ENCODE measurements at regions not wholly inside any gene's neighbourhood (a gene's known extent, or its start where the extent isn't known, plus 50 kb on each side); places are given as distances from the start of the nearest gene placed in this dataset.
"Not testable (repeated sequence)": the region's sequence is repeated elsewhere in the genome, so short reads cannot be mapped to it uniquely, and the experiment has no call there.

DNA sequence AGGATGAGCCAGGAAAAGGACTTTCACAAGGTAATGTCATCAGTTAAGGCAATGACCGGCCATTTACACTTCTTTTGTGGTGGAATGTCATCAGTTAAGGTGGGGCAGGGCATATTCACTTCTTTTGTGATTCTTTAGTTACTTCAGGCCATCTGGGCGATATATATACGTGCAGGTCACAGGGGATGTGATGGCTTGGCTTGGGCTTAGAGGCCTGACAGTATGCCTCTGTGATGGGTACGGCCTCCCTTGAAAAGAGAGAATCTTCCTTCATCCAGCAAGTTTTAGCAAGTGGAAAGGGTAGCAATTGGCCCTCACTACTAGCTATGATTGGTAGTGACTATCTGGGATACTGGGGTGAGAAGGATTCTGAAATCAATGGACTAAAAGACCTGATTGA, 456.4 kb downstream of the SHISA9 start:
- H3K27me3 Mint-ChIP-seq; H3K4me1 Mint-ChIP-seq; DNase-seq; H3K4me3 Mint-ChIP-seq; ATAC-seq; H3K27ac Mint-ChIP-seq; H3K36me3 Mint-ChIP-seq (ENCODE audit: low read depth): not testable (repeated sequence)
- H3K9me3 Mint-ChIP-seq: peaks cover 26% of the 10 kb centered on the region

DNA sequence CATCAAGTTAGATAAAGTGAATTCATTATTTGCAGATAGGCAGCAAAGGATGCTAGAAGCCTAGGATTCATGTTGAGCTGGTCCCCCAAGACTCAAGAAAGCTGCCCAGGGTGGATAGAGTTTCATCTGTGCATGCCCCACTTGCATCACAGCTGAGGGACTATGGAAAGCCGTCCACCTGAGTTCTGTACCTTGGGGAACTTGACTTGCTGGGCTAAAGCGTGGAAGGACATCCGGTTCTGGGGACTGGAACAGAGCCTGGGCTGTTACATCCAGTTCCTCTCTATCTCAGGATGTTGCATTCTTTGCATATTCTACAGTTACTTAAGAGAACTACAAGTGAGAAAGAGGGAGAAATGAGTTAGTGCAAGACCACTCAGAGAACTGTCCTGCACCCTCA, 458.4 kb downstream of the SHISA9 start:
- H3K9me3 Mint-ChIP-seq: peaks cover 26% of the 10 kb centered on the region
- H3K27ac Mint-ChIP-seq: no peak overlapping the region
- H3K27me3 Mint-ChIP-seq: peaks cover 2% of the 10 kb centered on the region
- no peaks in the 10 kb centered on the region for H3K4me1 Mint-ChIP-seq
- ATAC-seq (no peak), DNase-seq (no peak)
- no peaks in the 10 kb centered on the region for H3K36me3 Mint-ChIP-seq (ENCODE audit: low read depth)
- no peak overlapping the region for H3K4me3 Mint-ChIP-seq

DNA sequence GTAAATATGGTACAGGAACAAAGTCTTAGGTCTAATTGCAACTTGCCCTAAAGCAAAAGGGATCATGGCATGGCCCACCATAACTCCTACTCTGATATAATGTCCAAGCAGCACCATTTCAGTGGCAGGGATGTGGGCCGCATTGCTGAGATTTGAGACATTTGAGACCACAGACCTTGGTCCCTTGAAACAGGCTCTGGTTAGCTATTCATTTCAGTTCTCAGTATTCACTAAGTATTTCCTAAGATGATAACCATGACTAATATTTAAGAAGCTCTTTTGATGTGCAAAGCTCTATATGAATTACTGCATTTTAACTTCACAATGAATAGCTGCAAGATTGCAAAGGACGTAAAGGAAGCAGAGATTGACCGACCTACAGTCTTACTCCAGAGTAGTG, 471.0 kb downstream of the SHISA9 start:
- Mint-ChIP-seq H3K9me3 (peaks cover 21% of the 10 kb centered on the region), H3K4me1 (peaks cover 1% of the 10 kb centered on the region), H3K4me3 (no peak overlapping the region), H3K27ac (no peak overlapping the region), H3K27me3 (no peaks in the 10 kb centered on the region), H3K36me3 (ENCODE audit: low read depth) (no peaks in the 10 kb centered on the region)
- DNase-seq (no peak), ATAC-seq (no peak)

DNA sequence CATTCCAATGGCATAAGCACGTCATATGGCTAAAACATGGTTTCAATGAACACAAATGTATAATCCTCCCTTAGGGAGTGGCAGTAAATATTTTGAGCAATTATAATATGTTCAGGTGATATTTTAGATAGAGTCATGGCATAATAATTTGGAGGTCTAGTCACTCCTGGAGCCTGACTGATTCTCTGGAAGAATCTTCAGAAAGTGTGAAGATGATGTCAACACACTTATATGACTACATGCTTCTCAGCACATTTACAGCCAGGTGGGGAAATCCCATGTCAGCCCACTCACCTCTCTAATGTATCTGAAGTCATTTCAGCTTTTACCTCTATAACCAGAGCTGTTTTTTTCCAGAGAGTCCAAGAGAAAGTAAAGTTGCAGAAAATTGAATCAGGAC, 474.8 kb downstream of the SHISA9 start:
- Mint-ChIP-seq H3K27me3 (peaks cover 2% of the 10 kb centered on the region), H3K36me3 (ENCODE audit: low read depth) (no peaks in the 10 kb centered on the region), H3K9me3 (peaks cover 21% of the 10 kb centered on the region), H3K4me1 (peaks cover 1% of the 10 kb centered on the region), H3K27ac (no peak overlapping the region), H3K4me3 (no peak overlapping the region)
- DNase-seq: peak; percentile 5
- no peak for ATAC-seq

DNA sequence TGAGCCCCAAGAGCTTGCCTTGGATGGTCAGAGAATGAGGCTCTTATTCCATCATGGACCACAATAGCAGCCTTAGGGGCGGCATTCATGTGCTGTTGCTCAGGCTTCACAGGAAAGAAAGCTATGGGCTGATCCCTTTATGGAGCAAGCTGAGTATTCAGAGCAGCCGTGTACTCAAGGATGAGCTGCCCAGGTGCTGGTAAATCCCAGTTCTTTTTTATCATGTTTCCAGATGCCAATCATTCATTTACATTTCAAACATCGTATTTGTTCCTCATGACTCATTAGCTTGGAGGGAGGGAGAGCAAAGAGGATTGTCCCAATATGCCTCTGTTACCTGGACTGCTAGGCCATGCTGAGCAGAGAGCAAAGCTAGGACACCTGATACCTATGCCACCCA, 475.7 kb downstream of the SHISA9 start:
- Mint-ChIP-seq H3K4me3 (no peak overlapping the region), H3K9me3 (peaks cover 25% of the 10 kb centered on the region), H3K27ac (no peak overlapping the region), H3K4me1 (peaks cover 1% of the 10 kb centered on the region), H3K36me3 (ENCODE audit: low read depth) (no peaks in the 10 kb centered on the region), H3K27me3 (peaks cover 2% of the 10 kb centered on the region)
- no peak for DNase-seq
- ATAC-seq: no peak

DNA sequence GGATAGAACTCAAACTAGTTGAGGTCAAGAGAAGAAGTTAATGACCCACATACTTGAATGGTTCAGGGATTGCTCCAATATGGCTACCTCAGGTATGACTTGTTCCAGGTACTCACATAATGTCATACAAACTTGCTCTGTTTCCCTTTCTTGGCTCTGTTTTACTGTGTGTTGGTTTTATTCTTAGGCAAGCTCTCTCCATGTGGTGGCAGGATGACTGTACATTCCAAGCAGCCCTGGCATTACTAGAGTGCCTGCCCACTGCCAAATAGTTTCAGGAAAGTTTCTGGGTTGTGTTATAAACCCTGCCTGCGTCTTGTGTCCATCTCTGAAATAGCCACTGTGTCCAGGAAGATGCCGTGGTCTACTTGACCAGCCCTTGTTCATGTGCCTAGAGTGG, 476.8 kb downstream of the SHISA9 start:
- Mint-ChIP-seq H3K4me1 (peaks cover 1% of the 10 kb centered on the region), H3K9me3 (peaks cover 29% of the 10 kb centered on the region), H3K27ac (no peak overlapping the region), H3K27me3 (peaks cover 2% of the 10 kb centered on the region), H3K4me3 (no peak overlapping the region), H3K36me3 (ENCODE audit: low read depth) (no peaks in the 10 kb centered on the region)
- ATAC-seq (no peak), DNase-seq (no peak)

DNA sequence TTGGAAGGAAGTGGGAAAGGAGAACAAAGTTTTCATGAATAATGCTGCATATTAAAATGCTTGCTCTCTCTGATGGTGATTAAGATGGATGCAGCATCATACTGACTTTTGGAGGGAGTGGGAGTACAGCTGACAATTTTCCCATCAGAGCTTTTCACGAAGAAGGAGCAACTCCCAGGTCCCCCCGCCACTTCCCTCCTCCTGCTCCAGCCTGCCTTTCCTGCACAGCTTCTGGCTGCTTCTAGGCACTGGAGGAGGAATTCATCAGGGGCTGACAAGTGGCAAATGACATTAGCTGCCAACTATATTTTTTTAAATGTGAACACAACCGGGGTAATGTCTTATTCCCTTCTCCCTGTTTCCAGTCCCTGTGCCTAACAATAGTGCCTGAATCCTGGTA, 477.9 kb downstream of the SHISA9 start:
- H3K27ac Mint-ChIP-seq: no peak overlapping the region
- no peak for DNase-seq
- H3K9me3 Mint-ChIP-seq: peaks cover 31% of the 10 kb centered on the region
- peaks cover 2% of the 10 kb centered on the region for H3K27me3 Mint-ChIP-seq
- no peaks in the 10 kb centered on the region for H3K36me3 Mint-ChIP-seq (ENCODE audit: low read depth)
- H3K4me3 Mint-ChIP-seq: no peak overlapping the region
- no peak for ATAC-seq
- H3K4me1 Mint-ChIP-seq: peaks cover 1% of the 10 kb centered on the region

DNA sequence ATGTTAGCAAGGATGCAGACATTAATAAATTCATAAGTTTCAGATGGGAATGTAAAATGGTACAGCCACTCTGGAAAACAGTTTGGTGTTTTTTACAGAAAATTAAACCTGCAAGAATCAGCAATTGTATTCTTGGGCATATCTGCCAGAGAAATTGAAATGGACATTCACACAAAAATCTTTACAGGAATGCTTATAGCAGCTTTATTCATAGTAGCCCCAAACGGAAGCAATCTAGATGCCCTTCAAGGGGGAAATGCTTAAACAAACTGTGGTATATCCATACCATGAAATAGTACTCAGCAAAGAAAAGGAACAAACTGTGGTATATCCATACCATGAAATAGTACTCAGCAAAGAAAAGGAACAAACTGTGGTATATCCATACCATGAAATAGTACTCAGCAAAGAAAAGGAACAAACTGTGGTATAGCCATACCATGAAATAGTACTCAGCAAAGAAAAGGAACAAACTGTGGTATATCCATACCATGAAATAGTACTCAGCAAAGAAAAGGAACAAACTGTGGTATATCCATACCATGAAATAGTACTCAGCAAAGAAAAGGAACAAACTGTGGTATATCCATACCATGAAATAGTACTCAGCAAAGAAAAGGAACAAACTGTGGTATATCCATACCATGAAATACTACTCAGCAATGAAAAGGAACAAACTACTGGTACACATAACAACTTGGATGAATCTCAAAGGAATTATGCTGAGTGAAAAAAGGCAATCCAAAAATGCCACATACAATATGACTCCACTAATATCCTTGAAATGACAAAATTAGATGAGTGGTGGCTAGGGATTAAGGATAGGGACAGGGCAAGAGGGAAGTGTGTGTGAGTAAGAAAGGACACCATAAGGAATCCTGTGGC, 484.0 kb downstream of the SHISA9 start:
- DNase-seq; H3K27ac Mint-ChIP-seq; H3K36me3 Mint-ChIP-seq (ENCODE audit: low read depth); ATAC-seq; H3K4me3 Mint-ChIP-seq; H3K4me1 Mint-ChIP-seq; H3K27me3 Mint-ChIP-seq: not testable (repeated sequence)
- H3K9me3 Mint-ChIP-seq: peaks cover 50% of the 10 kb centered on the region

DNA sequence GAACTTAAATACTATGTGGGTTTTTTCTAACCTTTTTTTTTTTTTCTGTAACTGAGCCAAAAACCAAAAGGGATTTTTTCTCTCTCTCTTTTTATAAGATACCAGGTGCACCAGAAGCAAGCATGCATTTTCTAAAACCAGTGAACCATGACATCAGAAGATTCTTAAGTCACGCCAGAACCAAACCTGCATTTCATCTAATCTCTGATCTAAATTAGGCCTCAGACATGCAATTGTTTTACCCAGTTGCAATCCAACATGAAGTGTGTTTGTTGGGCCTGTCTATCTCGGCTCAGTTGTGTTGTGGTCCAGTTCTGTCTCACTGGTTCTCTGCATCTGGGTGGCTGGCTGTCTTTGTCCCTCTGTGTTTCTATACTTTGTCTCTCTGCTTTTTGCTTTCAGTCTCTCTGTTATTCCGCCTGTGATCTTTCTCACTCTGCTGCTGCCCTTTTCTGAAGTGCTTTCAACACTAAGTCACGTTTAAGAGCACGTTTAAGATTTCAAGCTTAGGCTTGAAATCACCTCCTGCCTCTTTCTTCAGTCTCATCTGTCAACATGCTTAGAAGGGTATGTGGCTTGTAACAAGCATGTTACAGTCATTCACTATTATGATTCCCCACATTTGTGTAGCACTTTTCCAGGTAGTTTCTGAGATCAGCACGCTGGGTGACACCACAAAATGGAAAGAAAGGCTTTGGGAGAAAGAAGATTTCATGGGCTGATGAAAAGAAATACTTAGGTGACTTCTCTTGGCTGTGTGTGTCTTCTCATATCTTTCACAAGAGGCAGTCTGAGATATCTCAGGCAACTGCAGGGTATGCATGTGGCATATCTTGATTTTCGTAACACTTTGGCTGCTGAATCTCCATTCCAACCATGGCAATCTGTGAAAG, 488.9 kb downstream of the SHISA9 start:
- Mint-ChIP-seq H3K27me3 (no peaks in the 10 kb centered on the region), H3K4me3 (no peak overlapping the region), H3K9me3 (peaks cover 23% of the 10 kb centered on the region), H3K4me1 (peaks cover 7% of the 10 kb centered on the region), H3K27ac (no peak overlapping the region), H3K36me3 (ENCODE audit: low read depth) (peaks cover 1% of the 10 kb centered on the region)
- DNase-seq (no peak), ATAC-seq (no peak)

DNA sequence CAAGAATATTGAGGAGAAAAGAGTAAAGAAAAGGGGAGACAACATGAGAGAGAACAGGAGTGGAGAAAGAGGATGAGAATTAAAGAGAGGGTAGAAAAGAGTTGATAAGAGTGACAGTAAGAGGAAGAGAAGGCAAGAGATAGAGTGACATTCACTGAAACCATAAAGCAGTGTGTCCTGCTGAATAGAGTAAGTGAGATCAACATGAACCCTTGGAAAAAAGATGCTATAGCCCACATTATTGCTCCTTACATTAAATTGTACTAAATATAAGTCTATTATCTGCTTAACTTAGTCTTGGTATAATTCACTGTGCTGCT, 489.5 kb downstream of the SHISA9 start:
- no peak for ATAC-seq
- H3K36me3 Mint-ChIP-seq (ENCODE audit: low read depth): peaks cover 1% of the 10 kb centered on the region
- H3K4me1 Mint-ChIP-seq: peaks cover 7% of the 10 kb centered on the region

DNA sequence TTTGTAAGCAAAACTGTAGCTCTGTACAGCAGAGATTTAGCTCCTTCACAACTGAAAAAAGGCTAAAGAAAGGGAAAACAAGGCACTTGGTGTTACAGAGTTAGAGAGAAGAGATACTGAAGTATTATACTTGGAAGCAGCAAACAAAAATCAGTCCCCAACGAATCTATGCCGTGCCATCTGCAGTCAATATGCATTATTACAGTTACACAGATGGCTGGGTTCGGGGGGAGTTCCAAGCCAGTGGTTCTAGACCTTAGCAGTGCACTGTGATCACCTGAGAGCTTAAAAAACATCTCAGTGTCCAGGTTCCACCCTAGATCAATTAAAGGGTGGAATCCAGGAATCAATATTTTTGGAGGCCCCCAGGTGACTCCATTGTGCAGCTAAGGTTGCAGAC, 489.9 kb downstream of the SHISA9 start:
- DNase-seq: no peak
- Mint-ChIP-seq H3K36me3 (ENCODE audit: low read depth) (peaks cover 1% of the 10 kb centered on the region), H3K4me1 (peaks cover 7% of the 10 kb centered on the region), H3K4me3 (no peak overlapping the region), H3K27ac (no peak overlapping the region), H3K27me3 (no peaks in the 10 kb centered on the region), H3K9me3 (peaks cover 15% of the 10 kb centered on the region)
- ATAC-seq: no peak

More for the DNA sequence above, 489.5 kb downstream of the SHISA9 start:
- H3K27me3 Mint-ChIP-seq: no peaks in the 10 kb centered on the region
- DNase-seq: no peak
- H3K4me3 Mint-ChIP-seq: no peak overlapping the region
- no peak overlapping the region for H3K27ac Mint-ChIP-seq
- H3K9me3 Mint-ChIP-seq: peaks cover 19% of the 10 kb centered on the region

DNA sequence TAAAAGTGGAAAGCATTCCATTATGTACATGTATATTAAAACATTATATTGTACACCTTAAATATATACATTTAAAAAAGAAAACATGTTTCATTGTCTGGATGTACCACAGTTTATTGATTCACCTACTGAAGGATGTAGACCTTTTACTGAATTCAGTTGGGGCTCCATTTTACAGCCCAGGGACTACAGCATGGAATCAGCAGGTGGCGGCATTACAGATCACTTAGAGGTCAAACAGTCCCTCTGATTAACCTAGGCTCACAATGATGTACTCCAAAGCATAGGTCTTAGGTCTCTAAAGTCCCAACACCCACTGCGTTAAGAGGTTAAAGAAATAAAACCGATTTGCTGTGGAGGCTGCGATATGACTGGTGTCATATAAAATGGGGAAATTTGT, 490.9 kb downstream of the SHISA9 start:
- Mint-ChIP-seq H3K4me1 (peaks cover 7% of the 10 kb centered on the region), H3K36me3 (ENCODE audit: low read depth) (peaks cover 1% of the 10 kb centered on the region), H3K9me3 (peaks cover 8% of the 10 kb centered on the region), H3K4me3 (no peak overlapping the region), H3K27me3 (no peaks in the 10 kb centered on the region), H3K27ac (no peak overlapping the region)
- ATAC-seq (no peak), DNase-seq (no peak)

DNA sequence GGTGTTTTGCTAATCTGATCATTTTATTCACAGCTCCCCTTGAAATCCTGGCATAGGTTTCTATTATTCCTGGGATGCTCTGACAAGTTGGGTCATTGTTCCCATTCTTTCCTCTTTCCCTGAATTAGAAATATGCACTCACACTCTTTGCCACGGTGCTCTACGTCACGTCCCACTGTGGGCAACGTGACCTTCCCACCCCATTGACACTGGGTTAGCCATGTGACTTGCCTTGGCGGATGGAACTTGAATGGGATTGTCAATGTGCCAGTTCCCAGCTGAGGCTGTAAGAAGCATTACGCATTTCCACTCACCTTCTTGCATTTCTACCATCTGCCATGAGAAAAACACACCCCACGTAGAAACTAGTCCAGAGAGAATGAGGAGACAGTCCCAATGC, 492.4 kb downstream of the SHISA9 start:
- H3K9me3 Mint-ChIP-seq: peaks cover 4% of the 10 kb centered on the region

DNA sequence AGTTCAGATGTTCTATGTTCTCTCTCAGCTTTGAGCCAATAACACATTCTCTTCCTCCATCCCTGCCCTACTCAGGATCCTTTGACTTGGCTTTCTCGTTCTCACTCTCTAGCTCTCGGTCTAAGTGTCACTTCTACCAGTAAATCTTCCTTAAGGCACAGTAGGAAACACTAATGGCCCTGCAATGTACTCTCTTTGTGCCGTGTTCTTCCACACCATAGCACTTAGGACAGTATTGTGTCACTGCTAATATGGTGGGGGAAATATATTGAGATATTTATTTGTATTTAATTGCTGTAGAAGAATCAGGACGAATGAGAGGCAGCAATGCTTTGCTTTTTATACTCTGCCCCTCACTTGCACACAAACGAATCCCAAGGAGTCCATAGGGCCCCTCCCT, 493.1 kb downstream of the SHISA9 start:
- Mint-ChIP-seq H3K27me3 (no peaks in the 10 kb centered on the region), H3K4me1 (peaks cover 3% of the 10 kb centered on the region), H3K36me3 (ENCODE audit: low read depth) (no peaks in the 10 kb centered on the region), H3K27ac (no peak overlapping the region), H3K4me3 (no peak overlapping the region), H3K9me3 (peaks cover 4% of the 10 kb centered on the region)
- DNase-seq (no peak), ATAC-seq (no peak)

More for the DNA sequence above, 492.4 kb downstream of the SHISA9 start:
- H3K4me3 Mint-ChIP-seq: no peak overlapping the region
- H3K27ac Mint-ChIP-seq: no peak overlapping the region
- H3K27me3 Mint-ChIP-seq: no peaks in the 10 kb centered on the region
- no peak for ATAC-seq
- no peak for DNase-seq
- H3K4me1 Mint-ChIP-seq: peaks cover 7% of the 10 kb centered on the region
- H3K36me3 Mint-ChIP-seq (ENCODE audit: low read depth): no peaks in the 10 kb centered on the region

DNA sequence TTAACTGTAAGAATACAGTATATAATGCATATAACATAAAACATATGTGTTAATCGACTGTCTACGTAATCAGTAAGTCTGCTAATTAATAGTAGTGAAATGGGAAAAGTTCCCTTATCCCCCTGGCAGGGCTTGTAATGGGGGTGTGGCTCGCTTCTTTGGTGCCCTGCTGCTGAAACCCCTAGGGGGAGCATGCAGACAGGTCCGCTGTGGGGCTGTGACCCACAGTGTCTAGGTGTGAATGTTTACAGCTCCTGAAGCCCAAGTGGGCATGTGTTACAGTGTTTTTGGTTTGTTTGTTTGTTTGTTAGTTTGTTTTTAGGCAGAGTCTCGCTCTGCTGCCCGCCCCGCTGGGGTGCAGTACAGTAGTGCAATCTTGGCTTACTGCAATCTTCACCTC, 495.7 kb downstream of the SHISA9 start:
- no peaks in the 10 kb centered on the region for H3K36me3 Mint-ChIP-seq (ENCODE audit: low read depth)
- H3K27me3 Mint-ChIP-seq: no peaks in the 10 kb centered on the region
- H3K27ac Mint-ChIP-seq: no peak overlapping the region
- H3K9me3 Mint-ChIP-seq: no peaks in the 10 kb centered on the region
- no peak for ATAC-seq
- H3K4me3 Mint-ChIP-seq: no peak overlapping the region
- DNase-seq: no peak
- H3K4me1 Mint-ChIP-seq: no peaks in the 10 kb centered on the region

Data from activated naive CD8-positive, alpha-beta T cell treated with anti-CD3 and anti-CD28 coated beads, Interleukin-2, amount 50 U/mL, for 24 hours (primary cell).